NCI-H2081 treated with DMSO at 0.1 percent for 48 hours (cell line): ENCODE measurements at regions not wholly inside any gene's neighbourhood (a gene's known extent, or its start where the extent isn't known, plus 50 kb on each side); places are given as distances from the start of the nearest gene placed in this dataset.
"Not testable (repeated sequence)": the region's sequence is repeated elsewhere in the genome, so short reads cannot be mapped to it uniquely, and the experiment has no call there.

Experiments used
- DNase-seq: peaks from one replicate; lab custom pipeline; 2025; lab: John Stamatoyannopoulos, UW

- no peak for DNase-seq
These were observed 182.0 kb upstream of the SPOPL start for GRCh38 chr2:138319616-138320015.

GRCh38 chr2:138321458-138321857 is 180.1 kb upstream of the SPOPL start:
- DNase-seq: peak; percentile 71

- DNase-seq: no peak
These were observed 178.0 kb upstream of the SPOPL start for GRCh38 chr2:138323382-138324067.

- DNase-seq: no peak
These were observed 177.3 kb upstream of the SPOPL start for GRCh38 chr2:138324068-138324771.

GRCh38 chr2:138327967-138328366 is 173.6 kb upstream of the SPOPL start:
- no peak for DNase-seq

- no peak for DNase-seq
These were observed 172.4 kb upstream of the SPOPL start for GRCh38 chr2:138329162-138329561.

- no peak for DNase-seq
These were observed 172.0 kb upstream of the SPOPL start for GRCh38 chr2:138329591-138329990.

GRCh38 chr2:138333121-138333520 is 168.4 kb upstream of the SPOPL start:
- no peak for DNase-seq

- DNase-seq: no peak
These were observed 167.9 kb upstream of the SPOPL start for GRCh38 chr2:138333677-138334076.

GRCh38 chr2:138334323-138334722 is 167.2 kb upstream of the SPOPL start:
- DNase-seq: no peak

GRCh38 chr2:138335036-138335435 is 166.5 kb upstream of the SPOPL start:
- DNase-seq: no peak

GRCh38 chr2:138336146-138336545 is 165.4 kb upstream of the SPOPL start:
- DNase-seq: no peak

GRCh38 chr2:138355244-138355643 is 146.3 kb upstream of the SPOPL start:
- DNase-seq: no peak

- DNase-seq: no peak
These were observed 145.4 kb upstream of the SPOPL start for GRCh38 chr2:138356178-138356577.

- DNase-seq: no peak
These were observed 142.0 kb upstream of the SPOPL start for GRCh38 chr2:138359532-138359931.

GRCh38 chr2:138364554-138365162 is 136.9 kb upstream of the SPOPL start:
- no peak for DNase-seq

- no peak for DNase-seq
These were observed 136.0 kb upstream of the SPOPL start for GRCh38 chr2:138365581-138365980.

- DNase-seq: no peak
These were observed 131.7 kb upstream of the SPOPL start for GRCh38 chr2:138369856-138370255.

GRCh38 chr2:138373993-138374408 is 127.6 kb upstream of the SPOPL start:
- no peak for DNase-seq

- DNase-seq: no peak
These were observed 120.2 kb upstream of the SPOPL start for GRCh38 chr2:138381373-138381772.

GRCh38 chr2:138382672-138383071 is 118.9 kb upstream of the SPOPL start:
- no peak for DNase-seq

- DNase-seq: not testable (repeated sequence)
These were observed 115.4 kb upstream of the SPOPL start for GRCh38 chr2:138386191-138386590.

GRCh38 chr2:138389063-138389462 is 112.5 kb upstream of the SPOPL start:
- DNase-seq: no peak
